HepG2 (cell line): ENCODE measurements at regions not wholly inside any gene's neighbourhood (a gene's known extent, or its start where the extent isn't known, plus 50 kb on each side); places are given as distances from the start of the nearest gene placed in this dataset.

Experiments used
- JARID2 ChIP-seq: sonication (generic); formaldehyde crosslinking; IDR thresholded peaks from 2 replicates; pipeline ENCODE4 v1.8.1; 2023; ENCODE audit warnings: missing genetic modification reagents, inconsistent platforms; ENCODE audit not compliant: insufficient replicate concordance
- NCOR1 ChIP-seq: fragments of 200-600 bp; sonication (generic); IDR thresholded peaks from 2 replicates; pipeline ENCODE4 v1.7.0; 2017; ENCODE audit warnings: antibody characterized with exemption, low read length, borderline replicate concordance
- PAX8 ChIP-seq: sonication (generic); formaldehyde crosslinking; IDR thresholded peaks from 2 replicates; pipeline ENCODE4 v1.8.0; 2022; ENCODE audit warnings: mild to moderate bottlenecking, missing genetic modification reagents, borderline replicate concordance
- POLR2A ChIP-seq, 2 experiments: IDR thresholded peaks; 2 replicates each; pipeline ENCODE4 v1.6.1; 2011; ENCODE audit warnings: low read depth in 2 of 2, low read length in 2 of 2, mild to moderate bottlenecking in 1 of 2, moderate library complexity in 1 of 2; ENCODE audit not compliant: insufficient read depth in 1 of 2
- POLR2AphosphoS5 ChIP-seq: IDR thresholded peaks from 2 replicates; pipeline ENCODE4 v1.6.1; 2012; ENCODE audit warnings: low read depth, low read length
- ZNF205 ChIP-seq: IDR thresholded peaks from 2 replicates; pipeline ENCODE4 v1.6.1; 2018; ENCODE audit warnings: missing biosample characterization, missing genetic modification reagents
- TF ChIP-seq, protein P1 (sequence below): sonication (generic); formaldehyde crosslinking; IDR thresholded peaks from 2 replicates; pipeline ENCODE4 v1.4.0; 2020; ENCODE audit warnings: missing genetic modification reagents
- TF ChIP-seq, protein P2 (sequence below): sonication (generic); formaldehyde crosslinking; IDR thresholded peaks from 2 replicates; pipeline ENCODE4 v1.8.0; 2022; ENCODE audit warnings: low read depth, missing genetic modification reagents
- TF ChIP-seq, protein P3 (sequence below): sonication (generic); formaldehyde crosslinking; IDR thresholded peaks from 2 replicates; pipeline ENCODE4 v1.4.0; 2020; ENCODE audit warnings: missing genetic modification reagents
- TF ChIP-seq, protein P4 (sequence below): sonication (generic); formaldehyde crosslinking; IDR thresholded peaks from 2 replicates; pipeline ENCODE4 v1.4.0; 2020; ENCODE audit warnings: mild to moderate bottlenecking, missing genetic modification reagents
- TF ChIP-seq, protein P5 (sequence below): sonication (generic); formaldehyde crosslinking; IDR thresholded peaks from 2 replicates; pipeline ENCODE4 v1.5.0; 2020; ENCODE audit warnings: mild to moderate bottlenecking, missing genetic modification reagents, moderate library complexity

DNA sequence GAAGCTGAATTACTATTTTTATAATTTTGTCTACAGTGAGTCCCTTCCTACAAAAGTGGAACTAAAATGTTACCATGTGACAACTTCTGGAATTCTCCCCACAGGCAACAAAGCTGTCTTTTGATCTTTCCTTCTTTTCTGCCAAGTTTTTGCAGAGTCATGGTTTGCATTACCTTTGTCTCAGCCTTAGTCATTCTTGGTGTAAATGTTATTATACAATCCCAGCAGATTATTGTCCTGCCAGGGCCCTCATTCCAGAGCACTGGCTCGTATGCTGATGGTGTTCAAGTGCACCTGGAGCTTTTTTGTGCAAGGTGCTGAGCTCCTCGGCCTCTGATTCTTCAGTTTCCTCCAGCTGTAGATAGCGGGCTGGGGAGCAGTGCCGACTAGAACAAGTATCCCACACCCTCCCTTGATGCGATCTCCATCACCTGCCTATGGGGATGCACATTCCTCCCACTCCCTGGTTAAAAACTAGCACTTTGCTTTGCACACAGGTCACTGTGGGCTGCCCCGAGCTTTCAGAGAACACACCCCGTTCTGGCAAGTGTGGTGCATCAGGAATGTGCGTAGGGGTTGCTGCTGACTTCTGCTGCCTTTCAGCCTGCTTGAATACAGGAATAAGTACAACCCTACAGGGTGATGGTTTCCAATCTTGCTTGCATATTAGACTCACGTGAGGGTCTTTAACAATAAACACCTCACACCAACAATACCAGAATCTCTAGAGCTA, 263.6 kb downstream of the RNF144A start:
- TF ChIP-seq POLR2AphosphoS5 (no peak), ZNF205 (CRISPR knock-in tag) (no peak), JARID2 (CRISPR knock-in tag) (no peak), NCOR1 (no peak), POLR2A (IDR thresholded peaks at IDR 0.05; ENCODE audit: insufficient read depth in 1 of 2, low read depth in 2 of 2, low read length in 2 of 2) (no peak), PAX8 (CRISPR knock-in tag) (no peak)
- TF ChIP-seq, protein P1, sequence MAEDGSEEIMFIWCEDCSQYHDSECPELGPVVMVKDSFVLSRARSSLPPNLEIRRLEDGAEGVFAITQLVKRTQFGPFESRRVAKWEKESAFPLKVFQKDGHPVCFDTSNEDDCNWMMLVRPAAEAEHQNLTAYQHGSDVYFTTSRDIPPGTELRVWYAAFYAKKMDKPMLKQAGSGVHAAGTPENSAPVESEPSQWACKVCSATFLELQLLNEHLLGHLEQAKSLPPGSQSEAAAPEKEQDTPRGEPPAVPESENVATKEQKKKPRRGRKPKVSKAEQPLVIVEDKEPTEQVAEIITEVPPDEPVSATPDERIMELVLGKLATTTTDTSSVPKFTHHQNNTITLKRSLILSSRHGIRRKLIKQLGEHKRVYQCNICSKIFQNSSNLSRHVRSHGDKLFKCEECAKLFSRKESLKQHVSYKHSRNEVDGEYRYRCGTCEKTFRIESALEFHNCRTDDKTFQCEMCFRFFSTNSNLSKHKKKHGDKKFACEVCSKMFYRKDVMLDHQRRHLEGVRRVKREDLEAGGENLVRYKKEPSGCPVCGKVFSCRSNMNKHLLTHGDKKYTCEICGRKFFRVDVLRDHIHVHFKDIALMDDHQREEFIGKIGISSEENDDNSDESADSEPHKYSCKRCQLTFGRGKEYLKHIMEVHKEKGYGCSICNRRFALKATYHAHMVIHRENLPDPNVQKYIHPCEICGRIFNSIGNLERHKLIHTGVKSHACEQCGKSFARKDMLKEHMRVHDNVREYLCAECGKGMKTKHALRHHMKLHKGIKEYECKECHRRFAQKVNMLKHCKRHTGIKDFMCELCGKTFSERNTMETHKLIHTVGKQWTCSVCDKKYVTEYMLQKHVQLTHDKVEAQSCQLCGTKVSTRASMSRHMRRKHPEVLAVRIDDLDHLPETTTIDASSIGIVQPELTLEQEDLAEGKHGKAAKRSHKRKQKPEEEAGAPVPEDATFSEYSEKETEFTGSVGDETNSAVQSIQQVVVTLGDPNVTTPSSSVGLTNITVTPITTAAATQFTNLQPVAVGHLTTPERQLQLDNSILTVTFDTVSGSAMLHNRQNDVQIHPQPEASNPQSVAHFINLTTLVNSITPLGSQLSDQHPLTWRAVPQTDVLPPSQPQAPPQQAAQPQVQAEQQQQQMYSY (CRISPR knock-in tag) = no peak
- TF ChIP-seq, protein P2, sequence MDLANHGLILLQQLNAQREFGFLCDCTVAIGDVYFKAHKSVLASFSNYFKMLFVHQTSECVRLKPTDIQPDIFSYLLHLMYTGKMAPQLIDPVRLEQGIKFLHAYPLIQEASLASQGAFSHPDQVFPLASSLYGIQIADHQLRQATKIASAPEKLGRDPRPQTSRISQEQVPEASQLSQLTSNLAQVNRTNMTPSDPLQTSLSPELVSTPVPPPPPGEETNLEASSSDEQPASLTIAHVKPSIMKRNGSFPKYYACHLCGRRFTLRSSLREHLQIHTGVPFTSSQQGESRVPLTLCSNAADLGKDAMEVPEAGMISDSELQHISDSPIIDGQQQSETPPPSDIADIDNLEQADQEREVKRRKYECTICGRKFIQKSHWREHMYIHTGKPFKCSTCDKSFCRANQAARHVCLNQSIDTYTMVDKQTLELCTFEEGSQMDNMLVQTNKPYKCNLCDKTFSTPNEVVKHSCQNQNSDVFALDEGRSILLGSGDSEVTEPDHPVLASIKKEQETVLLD (CRISPR knock-in tag) = no peak
- TF ChIP-seq, protein P3, sequence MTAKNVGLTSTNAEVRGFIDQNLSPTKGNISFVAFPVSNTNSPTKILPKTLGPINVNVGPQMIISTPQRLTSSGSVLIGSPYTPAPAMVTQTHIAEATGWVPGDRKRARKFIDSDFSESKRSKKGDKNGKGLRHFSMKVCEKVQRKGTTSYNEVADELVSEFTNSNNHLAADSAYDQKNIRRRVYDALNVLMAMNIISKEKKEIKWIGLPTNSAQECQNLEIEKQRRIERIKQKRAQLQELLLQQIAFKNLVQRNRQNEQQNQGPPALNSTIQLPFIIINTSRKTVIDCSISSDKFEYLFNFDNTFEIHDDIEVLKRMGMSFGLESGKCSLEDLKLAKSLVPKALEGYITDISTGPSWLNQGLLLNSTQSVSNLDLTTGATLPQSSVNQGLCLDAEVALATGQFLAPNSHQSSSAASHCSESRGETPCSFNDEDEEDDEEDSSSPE (CRISPR knock-in tag) = no peak
- TF ChIP-seq, protein P4, sequence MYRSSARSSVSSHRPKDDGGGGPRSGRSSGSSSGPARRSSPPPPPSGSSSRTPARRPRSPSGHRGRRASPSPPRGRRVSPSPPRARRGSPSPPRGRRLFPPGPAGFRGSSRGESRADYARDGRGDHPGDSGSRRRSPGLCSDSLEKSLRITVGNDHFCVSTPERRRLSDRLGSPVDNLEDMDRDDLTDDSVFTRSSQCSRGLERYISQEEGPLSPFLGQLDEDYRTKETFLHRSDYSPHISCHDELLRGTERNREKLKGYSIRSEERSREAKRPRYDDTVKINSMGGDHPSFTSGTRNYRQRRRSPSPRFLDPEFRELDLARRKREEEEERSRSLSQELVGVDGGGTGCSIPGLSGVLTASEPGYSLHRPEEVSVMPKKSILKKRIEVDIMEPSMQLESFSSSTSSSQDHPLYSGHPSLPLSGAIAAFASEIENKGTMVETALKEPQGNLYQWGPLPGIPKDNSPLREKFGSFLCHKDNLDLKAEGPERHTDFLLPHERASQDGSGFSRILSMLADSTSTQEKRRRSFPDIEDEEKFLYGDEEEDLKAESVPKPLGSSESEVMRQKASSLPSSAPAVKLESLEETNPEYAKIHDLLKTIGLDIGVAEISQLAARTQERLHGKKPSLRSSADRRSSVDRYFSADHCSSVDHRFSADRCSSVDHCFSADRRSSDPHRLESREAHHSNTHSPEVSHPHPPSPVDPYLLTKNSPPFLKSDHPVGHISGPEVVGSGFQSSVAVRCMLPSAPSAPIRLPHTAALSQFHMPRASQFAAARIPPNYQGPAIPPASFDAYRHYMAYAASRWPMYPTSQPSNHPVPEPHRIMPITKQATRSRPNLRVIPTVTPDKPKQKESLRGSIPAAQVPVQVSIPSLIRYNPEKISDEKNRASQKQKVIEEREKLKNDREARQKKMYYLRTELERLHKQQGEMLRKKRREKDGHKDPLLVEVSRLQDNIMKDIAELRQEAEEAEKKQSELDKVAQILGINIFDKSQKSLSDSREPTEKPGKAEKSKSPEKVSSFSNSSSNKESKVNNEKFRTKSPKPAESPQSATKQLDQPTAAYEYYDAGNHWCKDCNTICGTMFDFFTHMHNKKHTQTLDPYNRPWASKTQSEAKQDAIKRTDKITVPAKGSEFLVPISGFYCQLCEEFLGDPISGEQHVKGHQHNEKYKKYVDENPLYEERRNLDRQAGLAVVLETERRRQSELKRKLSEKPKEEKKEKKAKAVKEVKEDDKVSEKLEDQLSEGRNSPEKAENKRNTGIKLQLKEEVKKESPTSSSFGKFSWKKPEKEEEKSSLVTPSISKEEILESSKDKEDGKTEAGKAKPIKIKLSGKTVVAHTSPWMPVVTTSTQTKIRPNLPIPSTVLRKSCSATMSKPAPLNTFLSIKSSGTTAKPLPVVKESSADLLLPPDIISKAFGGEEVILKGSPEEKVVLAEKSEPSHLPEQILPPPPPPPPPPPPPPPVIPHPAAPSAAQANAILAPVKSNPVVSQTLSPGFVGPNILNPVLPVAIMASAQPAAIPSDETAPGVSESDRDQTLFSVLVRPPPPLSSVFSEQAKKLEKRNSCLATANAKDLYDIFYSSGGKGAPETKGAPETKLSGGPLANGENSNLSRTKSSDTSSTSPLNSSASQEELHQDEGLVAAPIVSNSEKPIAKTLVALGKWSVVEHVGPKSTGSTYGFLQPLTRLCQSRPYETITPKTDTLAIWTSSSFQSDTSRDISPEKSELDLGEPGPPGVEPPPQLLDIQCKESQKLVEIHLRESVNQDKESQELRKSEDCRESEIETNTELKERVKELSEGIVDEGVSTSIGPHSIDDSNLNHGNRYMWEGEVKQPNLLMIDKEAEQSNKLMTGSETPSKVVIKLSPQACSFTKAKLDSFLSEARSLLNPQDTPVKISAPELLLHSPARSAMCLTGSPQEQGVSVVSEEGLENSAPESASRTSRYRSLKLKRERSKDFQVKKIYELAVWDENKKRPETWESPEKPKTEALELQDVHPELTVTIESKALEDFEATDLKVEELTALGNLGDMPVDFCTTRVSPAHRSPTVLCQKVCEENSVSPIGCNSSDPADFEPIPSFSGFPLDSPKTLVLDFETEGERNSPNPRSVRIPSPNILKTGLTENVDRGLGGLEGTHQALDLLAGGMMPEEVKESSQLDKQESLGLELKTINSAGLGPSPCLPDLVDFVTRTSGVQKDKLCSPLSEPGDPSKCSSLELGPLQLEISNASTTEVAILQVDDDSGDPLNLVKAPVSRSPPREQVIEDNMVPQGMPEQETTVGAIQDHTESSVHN (CRISPR knock-in tag) = no peak
- TF ChIP-seq, protein P5, sequence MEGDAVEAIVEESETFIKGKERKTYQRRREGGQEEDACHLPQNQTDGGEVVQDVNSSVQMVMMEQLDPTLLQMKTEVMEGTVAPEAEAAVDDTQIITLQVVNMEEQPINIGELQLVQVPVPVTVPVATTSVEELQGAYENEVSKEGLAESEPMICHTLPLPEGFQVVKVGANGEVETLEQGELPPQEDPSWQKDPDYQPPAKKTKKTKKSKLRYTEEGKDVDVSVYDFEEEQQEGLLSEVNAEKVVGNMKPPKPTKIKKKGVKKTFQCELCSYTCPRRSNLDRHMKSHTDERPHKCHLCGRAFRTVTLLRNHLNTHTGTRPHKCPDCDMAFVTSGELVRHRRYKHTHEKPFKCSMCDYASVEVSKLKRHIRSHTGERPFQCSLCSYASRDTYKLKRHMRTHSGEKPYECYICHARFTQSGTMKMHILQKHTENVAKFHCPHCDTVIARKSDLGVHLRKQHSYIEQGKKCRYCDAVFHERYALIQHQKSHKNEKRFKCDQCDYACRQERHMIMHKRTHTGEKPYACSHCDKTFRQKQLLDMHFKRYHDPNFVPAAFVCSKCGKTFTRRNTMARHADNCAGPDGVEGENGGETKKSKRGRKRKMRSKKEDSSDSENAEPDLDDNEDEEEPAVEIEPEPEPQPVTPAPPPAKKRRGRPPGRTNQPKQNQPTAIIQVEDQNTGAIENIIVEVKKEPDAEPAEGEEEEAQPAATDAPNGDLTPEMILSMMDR (CRISPR knock-in tag) = no peak
